HPDE6-E6E7 (cell line): ENCODE measurements at regions not wholly inside any gene's neighbourhood (a gene's known extent, or its start where the extent isn't known, plus 50 kb on each side); places are given as distances from the start of the nearest gene placed in this dataset.

Experiments used
- DNase-seq: peaks from one replicate; pipeline ENCODE4 v3.0.0; 2011; ENCODE audit warnings: missing footprints; ENCODE audit errors: extremely low spot score

DNA sequence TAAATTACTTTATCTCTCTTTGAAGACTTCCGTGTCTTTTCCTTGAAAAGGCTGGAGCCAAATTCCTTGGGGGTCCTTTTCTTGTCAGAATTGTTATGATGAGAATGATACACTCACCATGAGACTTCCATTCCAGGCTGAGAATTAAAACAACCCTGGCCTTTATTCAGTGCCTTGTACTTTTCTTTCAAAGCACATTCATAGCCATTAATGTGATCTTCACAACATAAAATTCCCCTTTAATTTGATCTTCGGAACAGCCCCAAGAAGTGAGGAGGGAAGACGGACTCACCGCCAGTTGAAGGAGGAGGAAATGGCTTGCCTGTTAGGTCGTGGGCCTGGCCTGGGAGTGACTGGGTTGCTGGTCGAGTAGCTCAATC lies 127.3 kb downstream of the DDX1 start:
- DNase-seq, result no peak

DNA sequence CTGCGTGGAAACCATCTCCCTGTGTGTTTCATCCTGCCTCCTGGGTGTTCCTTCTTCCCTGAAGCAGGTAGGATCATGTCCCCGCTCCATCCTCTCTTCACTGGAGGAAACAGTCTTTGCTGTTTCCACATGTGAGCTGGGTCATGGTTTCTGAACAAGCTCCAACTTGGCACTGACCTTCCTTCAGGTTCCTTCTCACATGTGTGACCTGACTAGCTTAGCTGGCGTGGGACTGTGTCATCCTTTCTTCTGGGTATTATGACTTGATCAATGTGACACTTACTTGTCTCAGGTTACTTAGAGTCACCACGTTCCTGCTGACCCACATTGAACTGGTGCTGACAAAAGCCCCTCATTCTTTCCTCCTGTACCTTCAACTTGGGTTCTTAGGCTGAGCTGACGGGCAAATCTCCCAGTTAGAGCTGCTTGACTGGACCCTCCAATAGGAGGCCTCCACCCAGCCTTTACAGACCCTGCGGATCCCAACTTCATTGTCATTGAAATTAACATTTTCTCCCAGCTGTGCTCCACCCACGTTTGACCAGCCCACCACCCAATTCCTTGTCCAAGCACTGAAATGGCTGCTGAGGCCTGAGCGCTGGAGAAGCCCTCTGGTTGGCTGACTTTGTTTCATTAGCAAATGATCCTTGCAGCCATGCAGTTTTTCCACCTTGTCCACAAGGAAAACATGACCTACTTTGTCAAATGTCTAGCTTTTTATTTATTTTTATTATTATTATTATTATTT lies 128.1 kb downstream of the DDX1 start:
- DNase-seq, result no peak

- no peak for DNase-seq
Measured at GRCh38 chr2:15720561-15721307, 129.1 kb downstream of the DDX1 start.

- DNase-seq, result no peak
Measured at GRCh38 chr2:15721411-15722067, 129.9 kb downstream of the DDX1 start.

GRCh38 chr2:15722980-15723379 lies 131.3 kb downstream of the DDX1 start:
- DNase-seq, result no peak

GRCh38 chr2:15724235-15724634 lies 132.6 kb downstream of the DDX1 start:
- DNase-seq, result no peak

DNA sequence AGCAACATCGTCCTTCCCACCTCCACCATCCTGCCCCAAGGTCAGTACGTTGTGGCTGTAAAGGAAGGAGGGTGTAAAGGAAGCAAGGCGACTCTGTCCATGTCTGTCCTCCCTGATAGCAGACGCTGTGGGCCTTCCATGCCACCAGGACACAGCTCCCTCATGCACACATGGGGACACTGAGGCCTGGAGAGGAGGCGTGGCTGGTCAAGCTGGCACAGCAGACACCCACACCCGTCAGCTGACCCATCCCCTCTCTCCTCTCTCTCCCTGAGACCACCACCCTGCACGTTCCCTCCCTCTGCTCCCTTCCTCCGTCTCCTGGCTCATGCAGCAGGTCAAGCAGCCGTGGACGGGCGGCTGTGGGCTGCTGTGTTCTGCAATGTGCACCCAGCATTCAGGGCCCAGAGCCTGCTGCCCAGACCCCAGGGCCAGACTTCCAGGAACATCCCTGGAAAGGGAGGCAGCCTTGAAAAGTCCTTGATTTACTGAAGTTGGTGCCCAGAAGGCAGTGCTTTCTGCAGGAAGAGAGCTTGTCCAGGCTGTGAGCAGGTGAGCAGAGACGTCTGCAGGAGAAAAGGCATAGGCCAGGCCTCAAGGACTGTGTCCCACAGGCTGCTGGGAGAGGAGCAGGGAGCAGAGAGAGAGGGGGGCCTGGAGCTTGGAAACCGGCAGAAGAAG lies 133.6 kb downstream of the DDX1 start:
- no peak for DNase-seq

DNA sequence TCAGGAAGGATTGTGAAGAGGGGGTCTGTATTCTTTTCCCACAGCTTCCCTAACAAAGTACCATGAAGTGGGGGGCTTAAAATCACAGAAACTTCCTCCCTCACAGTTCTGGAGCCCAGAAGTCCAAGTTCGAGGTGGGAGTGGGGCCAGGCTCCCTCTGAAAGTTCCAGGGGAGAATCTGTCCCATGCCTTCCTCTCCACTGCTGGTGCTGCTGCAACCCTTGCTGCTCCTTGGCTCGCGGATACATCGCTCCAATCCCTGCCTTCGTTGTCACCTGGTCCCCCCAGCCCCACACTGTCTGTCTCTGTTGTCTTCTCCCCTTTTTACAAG lies 134.1 kb downstream of the DDX1 start:
- DNase-seq, result no peak

GRCh38 chr2:15726321-15727057 lies 134.8 kb downstream of the DDX1 start:
- no peak for DNase-seq

DNA sequence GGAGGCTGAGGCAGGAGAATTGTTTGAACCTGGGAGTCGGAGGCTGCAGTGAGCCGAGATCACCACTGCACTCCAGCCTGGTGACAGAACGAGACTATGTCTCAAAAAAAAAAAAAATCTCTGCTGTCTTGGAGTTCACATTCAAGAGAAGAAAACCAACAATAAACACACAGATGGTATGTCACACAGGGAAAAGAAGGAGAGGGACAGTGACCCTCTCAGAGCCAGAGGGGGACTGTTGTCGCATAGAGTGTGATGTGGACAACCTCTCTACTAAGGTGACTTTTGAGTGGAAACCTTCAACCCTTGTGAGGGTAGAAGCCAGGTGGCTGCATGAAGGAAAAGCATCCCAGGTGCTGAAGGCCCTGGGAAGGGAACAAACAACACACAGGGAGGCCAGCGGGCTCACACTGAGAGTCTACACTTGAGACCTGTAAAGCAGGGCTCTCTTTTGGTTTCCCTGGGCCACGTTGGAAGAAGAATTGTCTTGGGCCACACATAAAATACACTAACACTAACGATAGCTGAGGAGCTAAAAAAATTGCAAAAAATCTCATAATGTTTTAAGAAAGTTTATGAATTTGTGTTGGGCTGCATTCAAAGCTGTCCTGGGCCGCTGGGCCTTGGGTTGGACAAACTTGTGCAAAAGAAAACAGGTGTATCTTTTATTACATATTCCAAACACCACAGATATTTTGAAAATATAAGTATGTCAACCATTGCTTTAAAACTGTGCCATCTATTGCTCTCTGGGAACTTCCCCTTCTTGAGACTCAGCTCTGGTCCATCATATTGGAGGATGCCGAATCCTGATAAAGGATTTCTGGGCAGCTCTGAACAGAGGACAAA lies 136.0 kb downstream of the DDX1 start:
- DNase-seq, result no peak

DNA sequence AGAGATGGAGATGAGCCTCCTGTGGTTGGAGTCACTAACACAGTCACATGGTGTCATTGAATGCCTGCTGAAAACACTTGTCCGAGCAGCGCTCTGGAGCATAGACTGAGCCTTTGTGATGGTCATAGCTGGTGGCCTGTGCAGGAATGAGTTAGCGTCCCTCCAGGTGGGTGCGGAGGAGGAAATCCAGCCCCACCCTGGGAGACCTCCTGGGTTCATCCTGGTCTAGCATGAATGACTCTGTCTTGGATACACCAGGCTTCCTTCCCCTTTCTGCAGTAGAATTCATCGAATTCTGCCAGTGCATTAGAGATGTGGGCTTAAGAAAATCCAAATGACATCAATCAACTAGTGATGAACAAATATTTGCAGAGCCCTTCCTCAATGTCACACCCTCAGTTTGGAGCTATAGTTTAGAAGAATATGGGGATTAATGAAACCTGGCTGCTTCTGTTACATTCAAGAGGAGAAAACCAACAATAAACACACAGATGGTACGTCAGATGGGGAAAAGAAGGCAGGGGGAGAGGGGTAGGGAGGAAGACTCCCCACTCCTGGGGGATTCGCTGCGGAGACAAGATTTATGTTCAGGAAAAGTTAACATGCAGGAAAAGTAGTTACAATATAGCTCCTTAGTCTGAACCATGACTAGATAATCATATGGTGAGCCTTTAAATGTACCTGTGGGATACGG lies 136.7 kb downstream of the DDX1 start:
- DNase-seq, result no peak

- DNase-seq, result no peak
Measured at GRCh38 chr2:15729001-15729400, 137.3 kb downstream of the DDX1 start.

DNA sequence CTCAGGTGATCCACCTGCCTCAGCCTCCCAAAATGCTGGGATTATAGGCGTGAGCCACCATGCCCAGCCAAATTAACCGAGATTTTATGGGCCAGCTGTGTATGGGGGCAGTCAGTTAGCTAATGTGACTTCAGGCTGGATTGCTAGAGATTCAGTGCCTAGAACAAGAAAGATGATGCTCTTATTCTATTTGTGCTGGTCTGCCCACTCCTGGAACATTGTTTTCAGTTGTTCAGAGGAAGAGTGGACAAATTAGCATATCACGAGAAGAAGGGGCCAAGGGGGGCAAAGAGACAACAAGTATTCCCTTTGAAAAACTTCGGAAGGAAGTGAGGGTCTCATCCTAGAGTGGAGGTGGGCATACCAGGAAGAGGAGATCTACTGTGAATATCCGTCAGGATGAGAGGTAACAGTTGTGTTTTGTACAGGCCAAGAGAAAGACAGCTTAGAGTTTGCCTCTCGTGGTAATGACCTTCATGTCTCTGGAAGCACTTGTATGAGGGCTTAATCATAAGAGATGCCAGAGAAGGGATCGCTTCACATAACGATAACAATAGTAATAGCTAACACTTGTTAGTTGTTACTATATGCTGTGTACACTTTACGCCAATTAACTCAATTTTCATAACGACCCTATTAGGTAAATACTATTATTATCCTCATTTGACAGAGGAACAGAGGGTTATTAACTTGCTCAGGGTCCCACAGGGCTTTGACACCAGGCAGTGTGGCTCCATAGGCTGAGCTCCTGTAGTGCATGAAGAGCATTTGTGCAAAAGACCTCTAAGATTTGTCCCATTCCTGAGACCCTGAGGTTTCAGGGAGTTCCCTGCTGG lies 138.3 kb downstream of the DDX1 start:
- DNase-seq, result no peak

DNA sequence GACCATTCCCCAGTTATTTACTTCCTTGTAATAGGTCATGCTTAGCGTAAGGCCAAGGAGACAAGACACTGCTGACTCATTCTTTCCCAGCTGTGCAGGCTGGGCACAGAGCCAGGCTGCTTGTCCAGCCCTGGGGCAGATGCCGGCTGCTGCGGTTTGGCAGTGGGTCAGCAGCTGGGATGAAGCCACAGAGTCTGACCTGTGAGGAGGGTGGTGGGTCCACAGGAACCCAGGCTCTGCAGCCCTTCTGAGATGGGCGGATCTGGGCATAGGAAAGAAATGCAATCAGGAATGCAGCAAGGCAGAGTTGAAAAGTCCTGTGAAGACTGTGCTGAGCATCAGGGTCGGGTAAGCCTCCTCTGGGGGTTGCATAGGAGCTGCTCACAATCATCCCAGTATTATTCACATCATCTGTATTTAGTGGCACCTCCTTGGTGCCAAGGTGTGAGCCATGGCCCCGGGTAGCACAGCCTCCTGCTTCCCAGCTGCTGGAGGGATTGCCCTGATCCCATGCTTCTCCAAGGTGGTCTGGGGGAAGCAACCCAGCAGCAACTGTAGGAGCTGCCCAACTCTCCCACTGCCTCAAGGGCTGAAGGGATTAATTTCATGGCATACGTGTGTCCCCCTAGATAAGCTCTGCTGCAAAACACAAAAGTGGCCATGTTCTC lies 139.0 kb downstream of the DDX1 start:
- DNase-seq, result peak; percentile 65

- DNase-seq, result no peak
Measured at GRCh38 chr2:15731213-15731888, 139.7 kb downstream of the DDX1 start.

- DNase-seq, result no peak
Measured at GRCh38 chr2:15731889-15732271, 140.2 kb downstream of the DDX1 start.

DNA sequence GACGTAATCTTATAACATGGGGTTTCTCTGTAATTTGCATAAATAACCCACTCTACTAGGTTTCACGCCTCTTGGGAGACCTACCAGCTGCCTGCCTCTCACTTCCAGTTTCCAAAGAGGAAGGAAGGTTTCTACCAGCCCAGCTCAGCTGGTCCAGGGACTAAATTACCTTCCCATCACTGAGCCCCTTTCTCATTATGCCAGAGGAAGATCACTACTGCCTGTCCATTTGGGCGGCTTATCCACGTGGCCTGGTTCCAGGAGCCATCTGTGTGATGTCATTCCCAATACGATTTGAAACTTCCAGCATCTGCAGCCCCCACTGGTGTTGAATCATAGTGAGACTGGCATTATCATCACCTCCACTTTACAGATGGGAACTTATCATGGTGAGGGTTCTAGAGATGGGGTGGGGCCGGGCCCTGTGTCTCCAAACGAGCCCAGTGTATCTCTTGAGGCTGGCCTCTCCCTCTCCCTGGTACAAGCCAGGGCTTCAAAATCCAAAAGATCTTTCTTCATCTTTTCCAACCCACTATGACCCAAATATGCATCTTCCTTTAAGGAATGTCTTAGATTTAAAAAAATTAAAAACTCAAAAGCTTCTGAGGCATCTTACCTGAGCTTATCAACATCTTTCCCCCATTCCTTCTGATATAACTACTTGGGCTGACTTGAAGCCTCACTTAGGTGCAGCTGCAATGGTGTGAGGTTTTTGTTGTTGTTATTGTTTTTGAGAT lies 140.8 kb downstream of the DDX1 start:
- no peak for DNase-seq
